Activated T-cell treated with anti-CD3 and anti-CD28 coated beads, Interleukin-2, amount 50 U/mL, for 72 hours (primary cell): ENCODE measurements at regions not wholly inside any gene's neighbourhood (a gene's known extent, or its start where the extent isn't known, plus 50 kb on each side); places are given as distances from the start of the nearest gene placed in this dataset.

ENCODE experiments used
- ATAC-seq, 2 donors: fragments of 150-1000 bp; cut with Tn5 transposase; replicated peaks in 1 of 2; 2 replicates each; pipeline ENCODE4 v1.10.0; 2021; ENCODE audit warnings: moderate library complexity in 2 of 2, mild to moderate bottlenecking in 1 of 2
- DNase-seq, 2 donors: peaks; one replicate each; pipeline ENCODE4 v3.0.0; 2021 to 2022; ENCODE audit warnings: mixed read lengths in 1 of 2
- H3K27ac Mint-ChIP-seq: one replicate; pipeline ENCODE4 v1.8.0; 2022; ENCODE audit warnings: mild to moderate bottlenecking, moderate library complexity, mixed read lengths
- H3K27me3 Mint-ChIP-seq: one replicate; pipeline ENCODE4 v1.8.0; 2022; ENCODE audit warnings: low read depth, mixed read lengths
- H3K36me3 Mint-ChIP-seq, 2 donors: one replicate each; pipeline ENCODE4 v1.8.0; 2022; ENCODE audit warnings: mixed read lengths in 2 of 2, mild to moderate bottlenecking in 1 of 2; ENCODE audit not compliant: insufficient read depth in 2 of 2
- H3K4me1 Mint-ChIP-seq: one replicate; pipeline ENCODE4 v1.8.0; 2022; ENCODE audit warnings: low read depth, mixed read lengths
- H3K4me3 Mint-ChIP-seq, 2 donors: one replicate each; pipeline ENCODE4 v1.8.0; 2022; ENCODE audit warnings: mild to moderate bottlenecking in 2 of 2, mixed read lengths in 2 of 2, moderate library complexity in 2 of 2
- H3K9me3 Mint-ChIP-seq, 2 donors: one replicate each; pipeline ENCODE4 v1.8.0; 2022; ENCODE audit warnings: mixed read lengths in 2 of 2

DNA sequence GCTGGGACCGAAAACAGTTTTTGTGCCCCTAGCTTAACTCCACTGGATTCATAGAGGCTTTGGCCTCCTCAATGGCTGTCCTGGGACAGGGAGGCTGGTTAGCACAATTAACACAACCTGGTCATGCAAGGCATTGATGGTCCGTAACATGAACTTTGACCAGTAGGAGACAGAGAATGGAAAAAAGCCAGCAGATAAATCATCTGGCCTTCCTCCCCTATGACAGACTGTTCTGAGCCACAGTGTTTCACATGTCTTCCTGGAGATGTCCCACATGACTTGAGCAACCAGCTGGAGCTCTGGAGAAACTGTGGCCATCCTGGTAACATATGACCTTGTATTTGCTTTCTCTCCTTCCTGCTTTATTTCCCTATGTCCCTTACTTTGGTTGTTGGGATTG is 244.2 kb downstream of the UQCRFS1 start:
- H3K27ac Mint-ChIP-seq, result no peak overlapping the region
- no peaks in the 10 kb centered on the region for H3K36me3 Mint-ChIP-seq
- H3K4me3 Mint-ChIP-seq, result no peak overlapping the region
- no peaks in the 10 kb centered on the region for H3K9me3 Mint-ChIP-seq
- no peaks in the 10 kb centered on the region for H3K27me3 Mint-ChIP-seq
- DNase-seq (no peak), ATAC-seq (no peak)
- no peaks in the 10 kb centered on the region for H3K4me1 Mint-ChIP-seq

DNA sequence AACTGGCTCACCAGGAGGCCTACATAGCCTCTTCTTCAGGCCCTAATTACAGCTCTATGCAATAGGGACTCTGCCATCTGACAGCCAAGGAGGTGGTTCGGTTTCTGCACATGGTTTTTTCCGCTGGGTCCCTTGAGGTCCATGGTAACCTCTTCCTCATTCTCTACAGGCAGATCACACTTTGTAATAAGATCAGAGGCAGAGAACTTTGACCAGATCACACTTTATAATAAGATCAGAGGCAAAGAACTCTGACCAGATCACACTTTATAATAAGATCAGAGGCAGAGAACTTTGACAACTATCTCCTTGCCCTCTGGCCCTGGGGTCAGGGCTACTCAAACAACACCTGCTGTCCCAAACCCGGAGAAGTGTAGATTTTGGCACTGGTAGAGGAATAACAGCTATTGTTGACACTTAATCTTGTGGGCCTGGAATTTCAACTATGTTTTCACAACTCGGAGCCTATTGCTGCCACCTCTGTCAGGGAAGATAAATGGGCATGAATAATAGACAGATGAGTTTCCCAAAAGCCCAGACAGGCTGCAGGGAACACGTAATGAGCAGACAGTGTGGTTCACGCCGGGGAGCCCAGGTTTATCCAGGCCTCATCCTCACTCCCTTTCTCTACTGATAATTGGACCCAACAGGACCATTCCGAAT is 246.1 kb downstream of the UQCRFS1 start:
- Mint-ChIP-seq H3K27ac (no peak overlapping the region), H3K27me3 (no peaks in the 10 kb centered on the region), H3K4me3 (no peak overlapping the region), H3K36me3 (no peaks in the 10 kb centered on the region), H3K9me3 (no peaks in the 10 kb centered on the region), H3K4me1 (no peaks in the 10 kb centered on the region)
- DNase-seq, result no peak
- ATAC-seq, result no peak

DNA sequence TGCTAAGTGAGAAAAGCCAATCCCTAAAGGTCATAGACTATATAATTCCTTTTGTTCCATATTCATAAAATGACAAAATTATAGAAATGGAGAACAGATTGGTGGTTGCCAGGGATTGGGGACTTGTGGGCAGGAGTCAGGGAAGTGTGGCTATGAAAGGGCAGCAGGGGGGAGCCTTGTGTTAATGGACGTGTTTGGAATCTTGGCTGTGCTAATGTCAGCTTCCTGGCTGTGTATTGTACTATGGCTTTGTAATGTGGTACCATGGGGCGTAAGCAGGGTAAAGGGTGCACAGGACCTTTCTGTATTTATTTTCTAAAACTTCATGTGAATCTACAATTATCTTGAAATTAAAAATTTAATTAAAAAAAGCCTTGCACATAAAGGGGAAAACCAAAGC is 248.5 kb downstream of the UQCRFS1 start:
- H3K9me3 Mint-ChIP-seq, result no peaks in the 10 kb centered on the region
- H3K4me1 Mint-ChIP-seq, result no peaks in the 10 kb centered on the region
- no peaks in the 10 kb centered on the region for H3K36me3 Mint-ChIP-seq
- no peak for DNase-seq
- H3K4me3 Mint-ChIP-seq, result no peak overlapping the region
- no peak for ATAC-seq
- H3K27me3 Mint-ChIP-seq, result no peaks in the 10 kb centered on the region
- no peak overlapping the region for H3K27ac Mint-ChIP-seq

DNA sequence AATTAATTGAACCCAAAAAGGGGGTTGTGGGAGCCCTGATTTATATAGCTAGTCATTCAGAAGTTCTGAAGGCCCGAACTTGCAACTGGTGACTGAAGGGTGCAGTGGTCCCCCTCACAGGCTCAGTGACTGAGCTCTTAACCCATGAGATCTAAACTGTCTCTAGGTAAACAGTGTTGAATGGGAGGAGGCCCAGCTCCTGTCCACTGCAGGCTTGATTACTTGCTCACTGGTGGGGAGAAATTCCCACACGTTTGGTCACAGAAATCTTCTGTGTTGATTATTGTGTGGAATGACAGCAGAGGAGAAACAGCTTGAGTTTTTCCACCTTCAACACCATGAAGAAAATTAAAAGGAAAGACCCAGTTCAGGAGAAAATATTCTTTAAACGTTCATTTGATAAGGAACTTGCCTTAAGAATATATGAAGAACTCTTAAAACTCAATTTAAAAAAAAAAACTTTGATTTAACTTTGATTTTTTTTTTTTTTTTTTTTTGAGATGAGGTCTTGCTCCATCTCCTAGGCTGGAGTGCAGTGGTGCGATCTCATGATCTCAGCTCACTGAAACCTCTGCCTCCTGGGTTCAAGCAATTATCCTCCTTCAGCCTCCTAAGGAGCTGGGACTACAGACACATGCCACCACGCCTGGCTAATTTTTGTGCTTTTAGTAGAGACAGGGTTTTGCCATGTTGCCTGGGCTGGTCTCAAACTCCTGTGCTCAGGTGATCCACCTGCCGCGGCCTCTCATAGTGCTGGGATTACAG is 249.3 kb downstream of the UQCRFS1 start:
- no peak for ATAC-seq
- no peak for DNase-seq
- H3K9me3 Mint-ChIP-seq, result no peaks in the 10 kb centered on the region
- H3K4me3 Mint-ChIP-seq, result no peak overlapping the region
- no peak overlapping the region for H3K27ac Mint-ChIP-seq
- H3K36me3 Mint-ChIP-seq, result no peaks in the 10 kb centered on the region
- no peaks in the 10 kb centered on the region for H3K27me3 Mint-ChIP-seq
- no peaks in the 10 kb centered on the region for H3K4me1 Mint-ChIP-seq

DNA sequence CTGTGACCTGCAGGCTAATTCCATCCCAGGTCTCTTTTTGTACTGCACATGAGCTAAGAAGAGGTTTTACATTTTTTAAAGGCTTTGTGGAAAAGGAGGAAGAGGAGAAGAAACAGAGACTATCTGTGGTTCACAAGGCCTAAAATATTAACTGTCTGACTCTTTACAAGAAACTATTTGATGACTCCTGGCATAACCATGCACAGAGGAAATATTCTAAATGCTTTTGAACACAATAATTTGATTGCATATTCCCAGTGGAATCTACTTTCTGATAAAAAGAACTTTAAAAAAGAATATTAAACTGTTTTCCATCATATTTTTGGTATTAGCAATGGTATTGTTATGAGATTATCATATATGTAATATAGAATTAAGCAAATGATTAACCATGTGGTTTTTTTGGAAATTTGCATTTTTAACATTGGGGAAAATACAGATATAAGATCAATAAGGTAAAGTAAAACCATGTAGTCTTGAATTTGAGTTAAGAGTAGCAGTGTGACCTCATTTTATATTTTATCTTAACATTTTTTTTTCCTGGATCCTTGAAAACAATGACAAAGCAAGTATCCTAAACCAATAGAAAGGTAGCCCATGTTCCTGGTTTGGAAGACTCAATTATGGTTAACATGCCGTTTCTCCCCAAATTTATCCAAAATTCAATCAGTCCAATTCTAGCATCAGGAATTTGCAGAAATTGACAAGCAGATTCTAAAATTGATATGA is 251.0 kb downstream of the UQCRFS1 start:
- Mint-ChIP-seq H3K27ac (no peak overlapping the region), H3K4me3 (no peak overlapping the region), H3K27me3 (no peaks in the 10 kb centered on the region), H3K9me3 (no peaks in the 10 kb centered on the region), H3K36me3 (no peaks in the 10 kb centered on the region), H3K4me1 (no peaks in the 10 kb centered on the region)
- DNase-seq (no peak), ATAC-seq (no peak)

DNA sequence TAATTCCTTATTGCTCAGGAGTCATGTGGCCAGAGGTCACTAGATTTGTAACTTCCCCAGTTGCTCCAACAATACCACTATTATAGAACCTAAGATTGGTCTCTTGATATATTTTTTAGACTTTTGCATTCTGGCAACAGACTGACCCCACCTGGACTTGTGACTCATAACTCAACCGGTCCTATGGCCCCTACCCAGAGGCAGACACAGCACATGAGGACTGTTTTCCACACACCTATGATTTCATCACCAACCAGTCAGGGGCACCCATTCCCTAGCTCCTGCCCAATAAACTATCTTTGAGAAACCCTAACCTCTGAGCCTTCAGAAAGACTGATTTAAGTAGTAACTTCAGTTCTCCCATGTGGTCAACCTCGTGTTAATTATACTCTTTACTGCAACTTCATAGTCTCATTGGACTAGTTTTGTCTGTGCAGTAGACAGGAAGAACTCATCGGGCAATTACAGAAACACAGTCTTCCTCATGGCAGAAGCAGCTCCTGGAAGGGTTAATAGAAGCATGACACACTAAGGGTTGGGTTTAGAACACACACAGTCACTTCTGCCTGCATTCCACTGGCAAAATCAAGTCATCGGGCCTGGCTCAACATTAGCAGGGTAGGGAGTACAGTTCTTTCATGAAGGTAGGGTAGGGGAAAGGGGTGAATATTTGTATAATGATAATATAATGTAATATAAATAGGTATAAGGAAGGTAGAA is 251.8 kb downstream of the UQCRFS1 start:
- Mint-ChIP-seq H3K27ac (no peak overlapping the region), H3K4me1 (no peaks in the 10 kb centered on the region), H3K9me3 (no peaks in the 10 kb centered on the region), H3K27me3 (no peaks in the 10 kb centered on the region), H3K4me3 (no peak overlapping the region), H3K36me3 (no peaks in the 10 kb centered on the region)
- DNase-seq, result no peak
- ATAC-seq, result no peak

DNA sequence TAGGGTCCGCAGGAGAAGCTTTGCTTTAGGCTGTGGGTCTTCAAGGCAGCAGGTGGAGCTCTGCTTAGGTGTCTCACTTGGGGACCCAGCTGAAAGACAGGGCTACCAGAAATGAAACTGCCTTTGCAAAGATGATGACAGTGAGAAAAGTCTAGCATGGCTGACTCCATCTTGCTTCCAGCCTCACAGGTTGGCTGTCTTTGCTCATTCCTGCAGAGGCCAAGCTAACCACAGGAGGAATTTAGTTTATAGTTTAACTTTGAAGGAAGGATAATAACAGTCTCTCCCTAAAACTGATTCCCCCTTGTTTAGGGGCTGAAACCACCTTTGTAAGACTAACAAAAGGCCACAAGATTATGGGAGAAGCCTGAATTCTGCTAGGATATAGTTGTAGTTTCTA is 252.4 kb downstream of the UQCRFS1 start:
- no peak for DNase-seq
- H3K27ac Mint-ChIP-seq, result no peak overlapping the region
- H3K9me3 Mint-ChIP-seq, result no peaks in the 10 kb centered on the region
- H3K36me3 Mint-ChIP-seq, result no peaks in the 10 kb centered on the region
- no peaks in the 10 kb centered on the region for H3K4me1 Mint-ChIP-seq
- no peak for ATAC-seq
- no peak overlapping the region for H3K4me3 Mint-ChIP-seq
- no peaks in the 10 kb centered on the region for H3K27me3 Mint-ChIP-seq

DNA sequence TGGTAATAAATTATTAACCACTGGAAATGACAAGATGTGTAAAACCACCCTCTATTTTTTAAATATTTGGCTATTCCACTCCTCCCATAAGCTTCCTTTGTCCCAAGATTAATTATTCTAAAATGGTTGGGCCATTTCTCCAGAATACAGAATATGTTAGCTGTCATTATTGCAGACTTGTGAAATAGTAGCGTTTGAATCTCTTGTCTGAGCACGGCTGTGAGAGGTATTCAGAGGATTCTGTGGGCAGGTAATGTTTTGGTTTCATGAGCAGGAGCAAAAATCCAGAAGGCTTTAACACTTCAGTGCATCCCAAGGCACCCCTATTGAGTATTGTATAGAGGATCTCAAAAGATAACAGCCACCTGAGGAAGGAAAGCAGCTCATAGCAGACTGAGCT is 256.0 kb downstream of the UQCRFS1 start:
- Mint-ChIP-seq H3K27me3 (no peaks in the 10 kb centered on the region), H3K4me1 (no peaks in the 10 kb centered on the region), H3K36me3 (no peaks in the 10 kb centered on the region), H3K9me3 (no peaks in the 10 kb centered on the region), H3K4me3 (no peak overlapping the region), H3K27ac (no peak overlapping the region)
- DNase-seq (no peak), ATAC-seq (no peak)

DNA sequence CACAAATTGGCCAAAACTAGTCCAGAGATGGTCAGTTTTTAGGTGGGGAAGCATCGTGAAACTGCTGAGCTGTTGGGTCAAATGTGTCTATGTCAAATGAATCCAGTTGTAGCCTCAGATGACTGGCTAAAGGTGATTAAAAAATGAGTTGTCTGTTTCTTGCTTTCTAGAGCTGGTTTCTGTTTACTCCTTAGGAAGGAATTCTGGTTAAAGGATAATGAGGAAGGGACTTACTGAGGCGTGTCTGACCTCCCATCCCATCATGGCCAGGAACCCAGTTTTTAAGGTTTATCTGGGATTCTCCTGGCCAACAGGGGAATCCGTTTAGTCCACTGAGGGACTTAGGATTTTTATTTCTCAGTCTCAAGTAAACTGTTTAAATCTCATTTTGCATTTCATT is 256.5 kb downstream of the UQCRFS1 start:
- no peak for ATAC-seq
- no peaks in the 10 kb centered on the region for H3K9me3 Mint-ChIP-seq
- H3K27me3 Mint-ChIP-seq, result no peaks in the 10 kb centered on the region
- H3K4me1 Mint-ChIP-seq, result no peaks in the 10 kb centered on the region
- no peaks in the 10 kb centered on the region for H3K36me3 Mint-ChIP-seq
- no peak for DNase-seq
- H3K27ac Mint-ChIP-seq, result no peak overlapping the region
- no peak overlapping the region for H3K4me3 Mint-ChIP-seq

DNA sequence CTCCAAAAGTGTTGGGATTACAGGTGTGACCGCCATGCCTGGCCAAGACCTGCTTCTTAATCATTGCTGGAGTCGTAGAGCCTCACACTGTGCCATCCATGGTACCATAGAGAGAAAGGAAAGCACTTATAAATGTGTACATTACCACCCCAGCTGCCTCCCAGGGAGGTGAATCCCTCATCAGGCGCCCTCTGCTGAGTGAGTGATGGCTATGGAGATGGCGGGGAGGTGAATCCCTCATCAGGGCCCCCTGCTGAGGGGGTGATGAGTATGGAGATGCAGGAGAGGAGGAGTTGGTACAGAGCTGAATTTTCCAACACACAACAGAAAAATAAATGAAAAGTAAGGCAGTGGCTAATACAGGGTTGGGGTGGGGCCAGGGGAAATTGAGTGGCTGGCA is 263.4 kb downstream of the UQCRFS1 start:
- peaks cover 0 to 2% of the 10 kb centered on the region in 2 donors for H3K9me3 Mint-ChIP-seq
- ATAC-seq, result no peak
- H3K27ac Mint-ChIP-seq, result no peak overlapping the region

DNA sequence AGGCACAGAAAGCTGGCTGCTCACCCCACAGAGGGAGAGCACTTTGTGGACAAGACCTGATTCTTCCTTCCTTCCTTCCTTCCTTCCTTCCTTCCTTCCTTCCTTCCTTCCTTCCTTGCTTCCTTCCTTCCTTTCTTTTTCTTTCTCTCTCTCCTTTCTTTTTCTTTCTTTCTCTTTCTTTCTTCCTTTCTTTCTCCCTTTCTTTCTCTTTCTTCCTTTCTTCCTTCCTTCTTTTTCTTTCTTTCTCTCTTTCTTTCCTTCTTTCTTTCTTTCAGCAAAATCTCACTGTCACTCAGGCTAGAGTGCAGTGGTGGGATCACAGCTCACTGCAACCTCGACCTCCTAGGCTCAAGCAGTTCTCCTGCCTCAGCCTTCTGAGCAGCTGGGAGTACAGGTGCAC is 263.9 kb downstream of the UQCRFS1 start:
- Mint-ChIP-seq H3K27me3 (peaks cover 8% of the 10 kb centered on the region), H3K36me3 (no peaks in the 10 kb centered on the region), H3K9me3 (peaks cover 0 to 2% of the 10 kb centered on the region in 2 donors), H3K4me1 (no peaks in the 10 kb centered on the region), H3K4me3 (no peak overlapping the region), H3K27ac (no peak overlapping the region)
- no peak for ATAC-seq
- no peak for DNase-seq

More for the DNA sequence above, 263.4 kb downstream of the UQCRFS1 start:
- no peaks in the 10 kb centered on the region for H3K4me1 Mint-ChIP-seq
- peaks cover 8% of the 10 kb centered on the region for H3K27me3 Mint-ChIP-seq
- H3K4me3 Mint-ChIP-seq, result no peak overlapping the region
- no peak for DNase-seq
- no peaks in the 10 kb centered on the region for H3K36me3 Mint-ChIP-seq

DNA sequence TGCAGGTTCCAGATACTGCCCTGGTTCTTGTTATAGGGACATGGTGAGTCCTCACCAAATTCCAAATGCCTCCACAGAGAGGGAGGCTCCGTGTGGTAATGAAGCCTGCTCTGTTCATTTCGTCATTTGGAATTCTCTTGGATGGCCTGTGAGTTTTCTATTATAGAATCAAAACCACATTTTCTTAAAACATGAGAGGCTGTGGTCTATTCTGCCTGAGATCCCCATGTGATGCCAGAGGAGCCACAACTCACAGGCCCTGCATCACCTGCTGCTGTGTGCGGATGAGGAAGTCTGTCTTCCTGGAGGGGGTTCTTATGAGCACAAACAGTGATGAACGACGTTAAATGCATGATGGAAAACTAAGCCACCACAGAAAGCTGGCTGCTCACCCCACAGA is 264.4 kb downstream of the UQCRFS1 start:
- ATAC-seq, result no peak
- Mint-ChIP-seq H3K4me1 (no peaks in the 10 kb centered on the region), H3K4me3 (no peak overlapping the region), H3K9me3 (peaks cover 0 to 3% of the 10 kb centered on the region in 2 donors), H3K36me3 (no peaks in the 10 kb centered on the region), H3K27me3 (peaks cover 8% of the 10 kb centered on the region), H3K27ac (no peak overlapping the region)
- no peak for DNase-seq

DNA sequence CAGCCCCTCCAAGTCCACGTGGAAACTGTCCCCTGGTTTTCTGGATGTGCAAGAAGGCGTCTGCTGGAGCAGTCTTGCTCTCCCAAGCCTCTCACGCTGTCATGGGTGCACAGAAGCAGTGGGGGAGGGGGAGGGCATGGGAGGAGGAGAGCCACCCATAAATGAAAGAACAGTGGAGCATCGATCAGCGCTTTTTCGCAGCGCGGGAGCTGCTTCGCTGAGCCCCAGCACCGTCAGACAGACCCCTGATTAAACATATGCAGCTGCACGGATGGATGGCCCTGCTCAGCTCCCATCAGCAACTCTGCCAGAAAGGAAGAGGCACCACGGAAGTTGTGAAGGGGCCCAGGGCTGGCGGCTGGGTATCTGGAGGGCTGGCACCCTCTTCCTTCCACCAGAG is 264.9 kb downstream of the UQCRFS1 start:
- DNase-seq (no peak), ATAC-seq (no peak)
- Mint-ChIP-seq H3K27ac (no peak overlapping the region), H3K4me1 (no peaks in the 10 kb centered on the region), H3K4me3 (no peak overlapping the region), H3K36me3 (no peaks in the 10 kb centered on the region), H3K27me3 (peaks cover 8% of the 10 kb centered on the region), H3K9me3 (peaks cover 0 to 3% of the 10 kb centered on the region in 2 donors)
